ENCODE measurements at regions not wholly inside any gene's neighbourhood (a gene's known extent, or its start where the extent isn't known, plus 50 kb on each side); places are given as distances from the start of the nearest gene placed in this dataset.

DNA sequence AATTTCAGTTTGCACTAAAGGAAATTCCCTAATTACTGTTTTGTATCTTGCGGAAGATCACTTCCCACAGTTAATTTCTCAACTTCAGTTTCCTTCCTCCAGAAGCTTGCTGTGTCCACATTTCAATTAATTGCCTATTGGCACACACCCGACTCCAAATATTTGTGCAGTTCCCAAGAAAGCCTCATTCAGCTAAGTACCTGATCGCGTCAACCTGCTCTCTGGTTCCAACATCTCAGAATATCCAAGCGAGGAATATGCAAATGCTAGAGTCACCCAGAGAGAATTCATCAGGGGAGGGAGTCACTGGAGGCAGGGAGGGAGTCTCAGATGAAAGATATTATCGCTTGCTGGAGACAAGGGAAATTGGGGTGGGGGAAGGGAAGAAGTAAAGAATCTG, 351.3 kb downstream of the RRAGC start:
- TF ChIP-seq, protein P1, sequence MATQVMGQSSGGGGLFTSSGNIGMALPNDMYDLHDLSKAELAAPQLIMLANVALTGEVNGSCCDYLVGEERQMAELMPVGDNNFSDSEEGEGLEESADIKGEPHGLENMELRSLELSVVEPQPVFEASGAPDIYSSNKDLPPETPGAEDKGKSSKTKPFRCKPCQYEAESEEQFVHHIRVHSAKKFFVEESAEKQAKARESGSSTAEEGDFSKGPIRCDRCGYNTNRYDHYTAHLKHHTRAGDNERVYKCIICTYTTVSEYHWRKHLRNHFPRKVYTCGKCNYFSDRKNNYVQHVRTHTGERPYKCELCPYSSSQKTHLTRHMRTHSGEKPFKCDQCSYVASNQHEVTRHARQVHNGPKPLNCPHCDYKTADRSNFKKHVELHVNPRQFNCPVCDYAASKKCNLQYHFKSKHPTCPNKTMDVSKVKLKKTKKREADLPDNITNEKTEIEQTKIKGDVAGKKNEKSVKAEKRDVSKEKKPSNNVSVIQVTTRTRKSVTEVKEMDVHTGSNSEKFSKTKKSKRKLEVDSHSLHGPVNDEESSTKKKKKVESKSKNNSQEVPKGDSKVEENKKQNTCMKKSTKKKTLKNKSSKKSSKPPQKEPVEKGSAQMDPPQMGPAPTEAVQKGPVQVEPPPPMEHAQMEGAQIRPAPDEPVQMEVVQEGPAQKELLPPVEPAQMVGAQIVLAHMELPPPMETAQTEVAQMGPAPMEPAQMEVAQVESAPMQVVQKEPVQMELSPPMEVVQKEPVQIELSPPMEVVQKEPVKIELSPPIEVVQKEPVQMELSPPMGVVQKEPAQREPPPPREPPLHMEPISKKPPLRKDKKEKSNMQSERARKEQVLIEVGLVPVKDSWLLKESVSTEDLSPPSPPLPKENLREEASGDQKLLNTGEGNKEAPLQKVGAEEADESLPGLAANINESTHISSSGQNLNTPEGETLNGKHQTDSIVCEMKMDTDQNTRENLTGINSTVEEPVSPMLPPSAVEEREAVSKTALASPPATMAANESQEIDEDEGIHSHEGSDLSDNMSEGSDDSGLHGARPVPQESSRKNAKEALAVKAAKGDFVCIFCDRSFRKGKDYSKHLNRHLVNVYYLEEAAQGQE (IDR thresholded peaks at IDR 0.05; ENCODE audit: insufficient read depth in 1 of 2, low read depth in 2 of 2, low read length in 2 of 2) = no peak
- no peak for TF ChIP-seq POLR2AphosphoS5 (IDR thresholded peaks at IDR 0.05; ENCODE audit: low read depth, low read length)

Measured in PFSK-1 (cell line).